Activated naive CD4-positive, alpha-beta T cell treated with anti-CD3 and anti-CD28 coated beads, Interleukin-2, amount 50 U/mL, for 72 hours (primary cell): ENCODE measurements at regions not wholly inside any gene's neighbourhood (a gene's known extent, or its start where the extent isn't known, plus 50 kb on each side); places are given as distances from the start of the nearest gene placed in this dataset.
"Not testable (repeated sequence)": the region's sequence is repeated elsewhere in the genome, so short reads cannot be mapped to it uniquely, and the experiment has no call there.

Experiments
- ATAC-seq, 2 donors: fragments of 150-1000 bp; cut with Tn5 transposase; 2 replicates each; pipeline ENCODE4 v1.10.0; 2021; ENCODE audit warnings: mild to moderate bottlenecking in 2 of 2, moderate library complexity in 2 of 2
- DNase-seq, 2 donors: peaks; one replicate each; pipeline ENCODE4 v3.0.0; 2021 to 2022; ENCODE audit warnings: low spot score in 2 of 2
- H3K27ac Mint-ChIP-seq, 2 donors: one replicate each; pipeline ENCODE4 v1.8.0; 2022; ENCODE audit warnings: mild to moderate bottlenecking in 2 of 2, mixed read lengths in 2 of 2
- H3K36me3 Mint-ChIP-seq, 2 donors: one replicate each; pipeline ENCODE4 v1.8.0; 2022; ENCODE audit warnings: mixed read lengths in 2 of 2
- H3K9me3 Mint-ChIP-seq, 2 donors: one replicate each; pipeline ENCODE4 v1.8.0; 2022; ENCODE audit warnings: mixed read lengths in 2 of 2

DNA sequence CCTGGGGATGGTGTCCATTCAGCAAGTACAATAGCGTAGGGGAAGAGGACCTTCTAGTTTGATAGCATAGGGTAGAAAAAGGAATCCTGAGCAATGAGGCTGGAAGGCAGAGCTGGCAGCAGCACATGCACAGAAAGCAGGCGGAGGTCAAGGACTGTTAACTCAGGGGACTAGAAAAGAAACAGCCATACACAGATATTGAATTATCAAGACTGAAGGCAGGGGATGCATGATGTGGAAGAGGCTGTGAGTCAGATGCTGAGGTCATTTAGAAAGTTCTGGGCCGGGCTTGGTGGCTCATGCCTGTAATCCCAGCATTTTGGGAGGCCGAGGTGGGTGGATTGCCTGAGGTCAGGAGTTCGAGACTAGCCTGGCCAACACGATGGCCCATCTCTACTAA lies 65.6 kb downstream of the OPTC start:
- H3K27ac Mint-ChIP-seq = peak overlapping the region; percentile 13 to 15
- ATAC-seq (no peak), DNase-seq (no peak)
- no peaks in the 10 kb centered on the region for H3K36me3 Mint-ChIP-seq
- H3K9me3 Mint-ChIP-seq = no peaks in the 10 kb centered on the region

DNA sequence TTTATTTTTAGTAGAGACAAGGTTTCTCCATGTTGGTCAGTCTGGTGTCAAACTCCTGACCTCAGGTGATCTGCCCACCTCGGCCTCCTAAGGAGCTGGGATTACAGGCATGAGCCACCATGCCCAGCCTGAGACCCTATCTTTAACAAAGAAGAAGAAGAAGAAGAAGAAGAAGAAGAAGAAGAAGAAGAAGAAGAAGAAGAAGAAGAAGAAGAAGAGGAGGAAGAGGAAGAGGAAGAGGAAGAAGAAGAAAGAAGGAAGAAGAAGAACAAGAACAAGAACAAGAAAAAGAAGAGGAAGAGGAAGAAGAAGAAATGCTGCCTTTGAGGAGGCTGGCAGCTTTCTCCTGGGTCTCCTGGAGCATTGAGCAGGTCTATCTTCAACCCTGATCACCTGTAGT lies 64.9 kb upstream of the ATP2B4 start:
- not testable (repeated sequence) for DNase-seq, ATAC-seq, H3K36me3 Mint-ChIP-seq, H3K9me3 Mint-ChIP-seq
- H3K27ac Mint-ChIP-seq = peak overlapping the region; percentile 14 to 85

DNA sequence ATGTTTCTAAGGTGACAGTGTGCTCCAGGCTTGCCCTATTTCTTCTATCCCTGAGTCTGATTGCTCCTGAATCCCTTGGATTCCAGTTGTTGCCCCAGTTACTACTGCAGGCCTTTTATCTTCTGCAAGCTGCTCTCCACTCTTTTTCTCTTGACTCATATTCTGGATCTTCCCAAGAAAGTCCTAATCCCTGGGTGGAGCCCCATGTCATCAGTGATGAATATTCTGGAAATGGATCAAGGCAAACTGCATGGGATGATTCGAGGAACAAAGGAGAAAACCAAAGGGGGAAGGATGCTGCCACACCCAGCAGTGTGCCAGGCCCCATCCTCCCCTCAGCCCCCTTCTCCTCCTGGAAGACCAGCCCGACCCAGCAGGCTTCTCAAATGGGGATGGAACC lies 63.3 kb upstream of the ATP2B4 start:
- DNase-seq = no peak
- Mint-ChIP-seq H3K36me3 (no peaks in the 10 kb centered on the region), H3K27ac (no peak overlapping the region), H3K9me3 (no peaks in the 10 kb centered on the region)
- ATAC-seq = no peak

DNA sequence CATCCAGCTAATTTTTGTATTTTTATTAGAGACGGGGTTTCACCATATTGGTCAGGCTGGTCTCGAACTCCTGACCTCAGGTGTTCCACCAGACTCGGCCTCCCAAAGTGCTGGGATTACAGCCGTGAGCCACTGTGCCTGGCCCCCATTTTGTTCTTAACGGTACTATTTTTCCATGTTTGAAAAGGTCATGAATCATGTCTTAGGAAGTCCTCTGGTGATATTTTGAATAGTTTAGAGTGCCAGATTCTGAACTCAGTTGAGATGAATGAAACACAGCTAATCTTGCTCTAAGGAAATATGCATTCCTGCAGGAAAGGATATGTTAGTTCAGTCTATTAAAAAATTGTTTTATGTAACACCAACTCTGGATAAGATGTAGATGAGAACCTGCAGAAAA lies 62.6 kb upstream of the ATP2B4 start:
- H3K27ac Mint-ChIP-seq = no peak overlapping the region
- DNase-seq (no peak), ATAC-seq (no peak)
- H3K9me3 Mint-ChIP-seq = no peaks in the 10 kb centered on the region
- no peaks in the 10 kb centered on the region for H3K36me3 Mint-ChIP-seq

DNA sequence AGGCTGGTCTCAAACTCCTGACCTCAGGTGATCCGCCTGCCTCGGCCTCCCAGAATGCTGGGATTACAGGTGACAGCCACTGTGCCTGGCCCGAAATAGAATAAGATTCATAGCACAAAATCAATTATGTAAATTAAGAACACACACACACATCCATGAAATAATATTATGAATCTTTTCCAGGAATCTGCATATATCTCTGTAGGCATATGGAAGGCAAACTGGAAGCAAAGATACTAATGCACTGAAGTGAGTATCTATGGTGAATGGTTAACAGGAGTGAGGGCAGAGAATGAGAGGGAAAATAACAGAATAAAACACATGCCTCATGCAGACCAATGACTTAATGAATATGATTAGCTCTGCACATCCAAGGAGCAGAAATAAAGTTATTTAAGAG lies 61.6 kb upstream of the ATP2B4 start:
- ATAC-seq = no peak

DNA sequence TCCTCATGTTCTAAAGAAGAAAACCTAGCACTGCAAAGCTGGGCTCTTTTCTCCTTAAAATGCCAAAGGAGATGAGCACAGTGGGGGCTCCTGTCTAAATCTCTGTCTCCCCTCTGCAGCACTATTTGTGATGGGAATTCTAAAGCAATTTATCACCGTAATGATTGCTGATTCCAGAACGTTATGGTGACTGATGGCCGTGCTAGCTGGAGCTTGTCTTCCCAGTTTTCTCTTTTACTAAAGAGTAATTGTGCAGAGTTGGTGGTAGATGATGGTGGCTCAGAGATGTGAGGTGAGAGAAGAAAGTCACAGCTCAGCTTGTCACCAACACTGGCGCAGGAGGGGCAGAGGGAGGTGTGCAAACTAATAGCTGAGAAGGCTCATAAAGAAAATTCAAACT lies 60.7 kb upstream of the ATP2B4 start:
- DNase-seq = no peak
- Mint-ChIP-seq H3K36me3 (no peaks in the 10 kb centered on the region), H3K27ac (no peak overlapping the region), H3K9me3 (no peaks in the 10 kb centered on the region)
- no peak for ATAC-seq

More for the DNA sequence above, 61.6 kb upstream of the ATP2B4 start:
- no peaks in the 10 kb centered on the region for H3K9me3 Mint-ChIP-seq
- no peak overlapping the region for H3K27ac Mint-ChIP-seq
- no peaks in the 10 kb centered on the region for H3K36me3 Mint-ChIP-seq
- DNase-seq = no peak

DNA sequence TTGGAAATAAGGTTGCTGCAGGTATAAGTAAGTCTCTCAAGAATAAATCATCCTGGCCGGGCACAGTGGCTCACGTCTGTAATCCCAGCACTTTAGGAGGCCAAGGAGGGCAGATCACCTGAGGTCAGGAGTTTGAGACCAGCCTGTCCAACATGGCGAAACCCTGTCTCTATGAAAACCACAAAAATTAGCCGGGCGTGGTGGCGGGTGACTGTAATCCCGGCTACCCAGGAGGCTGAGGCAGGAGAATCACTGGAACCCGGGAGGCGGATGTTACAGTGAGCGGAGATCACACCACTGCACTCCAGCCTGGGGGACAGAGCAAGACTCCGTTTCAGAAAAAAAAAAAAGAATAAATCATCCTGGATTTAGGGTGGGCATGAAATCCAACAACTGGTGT lies 59.7 kb upstream of the ATP2B4 start:
- H3K27ac Mint-ChIP-seq, H3K36me3 Mint-ChIP-seq, DNase-seq, ATAC-seq, H3K9me3 Mint-ChIP-seq: not testable (repeated sequence)

DNA sequence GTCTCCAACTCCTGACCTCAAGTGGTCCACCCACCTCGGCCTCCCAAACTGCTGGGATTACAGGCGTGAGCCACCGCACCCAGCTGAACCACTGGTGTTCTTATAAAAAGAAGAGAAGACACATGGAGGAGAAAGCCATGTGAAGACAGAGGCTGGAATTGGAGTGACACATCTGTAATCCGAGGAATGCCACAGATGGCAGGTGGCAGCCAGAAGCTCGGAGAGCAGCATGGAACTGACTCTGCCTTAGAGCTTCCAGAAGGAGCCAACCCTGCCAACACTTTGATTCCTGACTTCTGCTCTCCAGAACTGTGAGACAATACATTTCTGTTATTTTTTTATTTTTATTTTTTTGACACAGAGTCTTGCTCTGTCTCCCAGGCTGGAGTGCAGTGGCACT lies 59.0 kb upstream of the ATP2B4 start:
- H3K9me3 Mint-ChIP-seq = no peaks in the 10 kb centered on the region
- H3K27ac Mint-ChIP-seq = no peak overlapping the region
- no peaks in the 10 kb centered on the region for H3K36me3 Mint-ChIP-seq
- ATAC-seq = no peak
- DNase-seq = no peak

DNA sequence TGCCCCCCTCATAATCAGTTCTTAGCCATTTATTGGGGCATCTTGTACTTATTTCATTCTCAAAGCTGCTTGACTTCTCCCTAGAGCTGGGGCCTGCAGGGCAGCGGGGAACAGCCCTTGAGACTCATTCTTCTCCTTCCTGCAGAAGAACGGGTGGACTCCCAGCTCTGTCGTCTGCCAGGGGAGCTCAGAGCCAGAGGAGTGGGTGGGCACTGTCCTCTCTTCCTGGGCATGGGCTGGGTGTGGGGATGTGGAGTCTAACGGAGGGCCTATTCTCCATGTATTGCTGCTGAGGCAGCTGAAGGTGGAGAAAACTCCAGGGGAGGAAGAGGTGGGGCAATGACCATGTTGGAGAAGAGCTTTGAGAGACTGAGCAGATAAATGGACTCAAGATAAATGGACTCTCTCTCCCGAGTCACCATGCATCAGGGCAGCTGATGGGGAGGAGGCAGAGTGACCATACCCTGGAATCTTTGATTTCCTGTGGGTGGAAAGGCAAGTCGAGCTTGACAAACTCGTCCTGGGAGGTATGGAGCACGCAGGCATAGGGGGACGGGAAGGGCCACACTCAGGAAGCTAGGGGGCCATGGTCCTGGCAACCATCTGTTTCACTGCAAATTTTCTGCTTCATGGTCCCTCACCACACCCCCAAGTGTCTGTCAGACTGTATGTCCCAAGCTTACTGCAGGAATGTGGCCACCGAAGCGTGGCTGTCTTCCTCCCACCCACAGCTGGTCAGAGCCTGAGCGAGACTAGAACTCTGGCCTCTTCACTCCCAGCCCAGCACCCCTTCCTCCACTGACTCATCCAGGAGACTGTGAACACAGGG lies 56.9 kb upstream of the ATP2B4 start:
- no peak for ATAC-seq
- no peaks in the 10 kb centered on the region for H3K36me3 Mint-ChIP-seq
- peak overlapping the region in 1 of 2 donors; percentile 81 for H3K27ac Mint-ChIP-seq
- no peak for DNase-seq
- H3K9me3 Mint-ChIP-seq = no peaks in the 10 kb centered on the region

DNA sequence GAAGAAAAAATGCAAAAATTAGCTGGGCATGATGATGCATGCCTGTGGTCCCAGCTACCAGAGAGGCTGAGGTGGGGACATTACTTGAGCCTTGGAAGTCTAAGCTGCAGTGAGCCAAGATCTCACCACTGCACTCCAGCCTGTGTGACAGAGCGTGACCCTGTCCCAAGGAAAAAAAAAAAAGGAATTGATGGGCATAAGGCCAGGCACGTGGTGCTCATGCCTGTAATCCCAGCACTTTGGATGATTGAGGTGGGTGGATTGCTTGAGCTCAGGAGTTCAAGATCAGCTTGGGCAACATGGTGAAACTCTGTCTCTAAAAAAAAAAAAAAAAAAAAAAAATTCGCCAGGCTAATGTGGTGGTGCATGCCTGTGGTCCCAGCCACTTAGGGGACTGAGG lies 55.8 kb upstream of the ATP2B4 start:
- H3K9me3 Mint-ChIP-seq = no peaks in the 10 kb centered on the region
- no peak for ATAC-seq
- H3K27ac Mint-ChIP-seq = no peak overlapping the region
- no peak for DNase-seq
- no peaks in the 10 kb centered on the region for H3K36me3 Mint-ChIP-seq

DNA sequence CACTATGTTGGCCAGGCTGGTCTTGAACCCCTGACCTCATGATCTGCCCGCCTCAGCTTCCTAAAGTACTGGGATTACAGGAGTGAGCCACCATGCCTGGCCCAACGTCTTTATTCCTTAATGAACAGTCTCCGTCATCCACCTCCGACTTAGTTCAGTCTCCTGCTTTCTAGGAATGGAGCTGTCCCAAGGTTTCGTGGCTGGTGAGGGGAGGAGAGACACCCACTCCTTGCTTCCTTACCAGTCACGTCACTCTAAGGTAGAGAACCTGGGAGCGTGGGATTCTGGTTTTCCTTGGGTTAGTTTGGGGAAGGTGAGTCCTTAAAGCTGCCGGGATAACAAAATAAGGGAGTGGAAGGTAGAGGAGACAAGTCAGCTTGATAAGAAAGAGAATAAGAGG lies 55.0 kb upstream of the ATP2B4 start:
- ATAC-seq (no peak), DNase-seq (no peak)
- Mint-ChIP-seq H3K36me3 (no peaks in the 10 kb centered on the region), H3K9me3 (no peaks in the 10 kb centered on the region), H3K27ac (peak overlapping the region in 1 of 2 donors; percentile 38)

DNA sequence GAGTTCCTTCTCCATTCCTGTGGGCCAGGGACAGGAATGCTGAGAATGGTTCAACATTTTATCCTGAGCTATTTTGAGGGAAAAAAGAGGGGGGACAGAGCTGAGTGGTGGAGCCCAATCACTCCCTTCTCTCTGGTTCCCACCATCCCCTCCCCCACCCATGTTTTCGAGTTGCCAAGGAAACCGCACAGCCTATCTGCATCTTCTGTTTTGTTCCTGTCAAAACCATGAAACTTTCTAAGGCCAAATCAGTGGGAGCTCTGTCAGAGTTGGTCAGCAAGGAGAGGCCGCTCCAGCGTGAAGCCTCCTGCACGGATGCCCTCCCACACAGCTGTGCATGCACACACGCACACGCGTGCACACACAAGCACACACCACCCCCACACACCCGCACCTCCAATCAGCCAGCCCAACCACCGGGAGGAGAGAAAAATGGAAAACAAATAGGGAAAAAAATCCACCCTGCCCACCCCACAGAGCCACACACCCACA lies 54.5 kb upstream of the ATP2B4 start:
- no peak for ATAC-seq
- Mint-ChIP-seq H3K36me3 (no peaks in the 10 kb centered on the region), H3K9me3 (no peaks in the 10 kb centered on the region), H3K27ac (peak overlapping the region in 1 of 2 donors; percentile 68)
- DNase-seq = no peak

DNA sequence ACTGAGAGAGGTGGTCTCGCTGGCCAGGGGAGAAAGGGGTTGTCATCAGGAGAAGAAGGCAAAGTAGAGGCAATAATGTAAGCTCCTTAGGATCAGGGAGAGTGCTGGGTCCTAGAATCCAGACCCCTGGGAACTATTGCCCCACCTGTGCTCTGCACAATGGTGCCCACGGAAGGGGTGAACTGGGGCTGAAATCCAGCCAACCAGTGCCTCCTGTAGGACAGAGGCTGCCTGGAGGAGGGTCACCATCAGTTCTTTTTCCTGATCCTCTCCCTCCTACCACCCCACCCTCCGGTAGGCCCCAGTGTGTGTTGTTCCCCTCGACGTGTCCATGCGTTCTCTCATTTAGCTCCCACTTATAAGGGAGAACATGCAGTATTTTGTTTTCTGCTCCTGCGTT lies 52.9 kb upstream of the ATP2B4 start:
- Mint-ChIP-seq H3K9me3 (no peaks in the 10 kb centered on the region), H3K36me3 (no peaks in the 10 kb centered on the region), H3K27ac (peak overlapping the region in 1 of 2 donors; percentile 48)
- ATAC-seq = no peak
- DNase-seq = no peak
